SW 1271 (cell line): ENCODE measurements at regions not wholly inside any gene's neighbourhood (a gene's known extent, or its start where the extent isn't known, plus 50 kb on each side); places are given as distances from the start of the nearest gene placed in this dataset.

Experiments used
- DNase-seq, 2 experiments: peaks; one replicate each; lab custom pipeline; 2025; lab: John Stamatoyannopoulos, UW

GRCh38 chr5:6832994-6833393 is 119.8 kb downstream of the TENT4A start:
- peak in 1 of 2 experiments; percentile 26 for DNase-seq

GRCh38 chr5:6833406-6833805 is 120.2 kb downstream of the TENT4A start:
- peak in 1 of 2 experiments; percentile 26 for DNase-seq

DNA sequence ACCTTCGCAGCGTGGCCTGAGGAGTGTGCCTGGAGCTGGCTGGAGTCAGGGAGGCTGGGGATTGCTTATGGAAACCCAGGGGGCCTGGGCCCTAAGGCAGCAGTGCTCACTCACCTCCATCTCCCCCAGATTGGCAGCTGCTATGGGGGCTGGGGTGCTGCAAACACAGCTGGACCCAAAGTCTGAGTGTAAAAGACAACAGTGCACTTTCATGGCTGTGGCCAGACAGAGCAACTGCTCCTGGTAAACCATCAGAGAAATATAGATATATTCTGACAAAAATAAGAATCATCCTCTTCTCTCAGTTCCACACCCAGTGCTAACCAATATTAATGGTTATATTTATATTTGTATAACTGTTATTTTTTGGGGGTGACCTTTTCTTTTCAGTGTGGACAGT is 123.9 kb downstream of the TENT4A start:
- no peak for DNase-seq

GRCh38 chr5:6837519-6838110 is 124.4 kb downstream of the TENT4A start:
- no peak for DNase-seq

DNA sequence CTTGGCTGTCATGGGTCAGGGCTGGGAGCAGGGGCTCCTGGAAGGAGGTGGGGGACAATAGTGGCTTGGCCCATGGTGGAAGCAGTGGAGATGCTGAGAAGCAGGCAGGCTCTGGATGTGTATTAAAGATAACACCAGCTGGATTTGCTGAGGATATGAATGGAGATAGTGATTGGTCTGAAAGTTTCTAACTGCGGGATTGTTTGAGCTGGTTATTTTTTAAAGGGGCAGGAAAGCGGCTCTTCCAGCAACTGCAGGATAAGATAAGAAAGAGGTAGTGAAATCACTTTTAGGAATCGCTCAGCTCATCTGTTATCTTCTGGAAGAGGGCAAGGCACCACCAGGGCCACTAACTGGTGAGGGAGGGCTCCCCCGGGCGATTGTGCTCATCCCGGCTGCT is 125.5 kb downstream of the TENT4A start:
- DNase-seq, result no peak

GRCh38 chr5:6840136-6840793 is 127.0 kb downstream of the TENT4A start:
- no peak for DNase-seq

GRCh38 chr5:6843335-6843734 is 130.1 kb downstream of the TENT4A start:
- DNase-seq, result no peak

- no peak for DNase-seq
Measured at GRCh38 chr5:6843821-6844220, 130.6 kb downstream of the TENT4A start.

GRCh38 chr5:6845856-6846255 is 132.6 kb downstream of the TENT4A start:
- no peak for DNase-seq

GRCh38 chr5:6847870-6848269 is 134.6 kb downstream of the TENT4A start:
- DNase-seq, result no peak

DNA sequence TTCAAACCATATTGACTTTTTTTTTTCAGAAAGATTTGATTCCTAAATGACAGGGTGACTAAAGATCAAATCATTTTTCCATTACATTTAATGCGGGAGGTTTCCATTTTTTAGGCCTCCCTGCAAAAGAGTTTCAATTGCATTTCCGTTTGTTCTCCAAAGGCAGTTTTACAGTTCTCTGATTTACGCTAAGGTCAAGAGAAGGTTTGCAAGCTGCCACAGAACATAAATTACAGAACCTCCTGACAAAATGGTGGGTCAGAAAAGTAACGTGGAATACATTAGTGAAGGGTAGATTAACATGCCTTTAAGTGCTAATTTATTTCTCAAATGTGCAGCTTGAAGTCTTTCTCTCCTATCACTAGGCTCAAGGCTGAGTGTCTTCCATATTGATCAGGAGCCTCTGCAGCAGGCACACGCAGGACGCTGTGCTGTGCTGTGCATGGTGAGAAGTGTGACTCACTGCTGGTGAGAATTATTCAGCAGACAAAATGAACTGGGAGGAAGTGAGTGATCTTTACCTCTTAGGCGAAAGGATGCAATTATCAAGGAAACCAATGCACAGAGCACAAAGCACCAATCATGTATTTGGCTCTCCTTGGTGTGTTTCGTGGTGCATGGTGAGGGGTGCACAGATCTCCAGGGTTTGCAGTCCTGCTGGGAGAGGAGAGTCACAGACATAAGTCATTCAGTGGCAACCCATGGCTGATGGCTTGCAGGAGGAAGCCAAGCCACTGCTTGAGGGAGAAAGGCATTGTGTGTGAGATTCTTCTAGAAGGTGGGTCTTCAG is 136.3 kb downstream of the TENT4A start:
- DNase-seq, result no peak

DNA sequence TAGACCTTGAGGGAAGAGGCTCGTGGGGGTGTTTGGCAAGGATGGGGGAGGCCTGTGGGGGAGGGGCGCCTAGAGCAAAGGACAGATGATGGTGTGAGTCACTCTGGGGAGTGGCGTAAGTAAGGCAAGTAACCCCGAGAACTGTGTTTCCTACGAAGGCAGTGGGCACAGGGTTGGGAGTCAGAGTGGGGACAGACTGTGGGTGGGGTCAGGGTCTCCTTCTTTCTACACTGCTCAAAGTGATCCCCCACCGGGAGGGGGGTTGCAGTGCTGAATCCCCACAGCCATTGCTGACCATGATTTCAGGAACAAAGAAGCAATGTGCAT is 136.8 kb downstream of the TENT4A start:
- no peak for DNase-seq

DNA sequence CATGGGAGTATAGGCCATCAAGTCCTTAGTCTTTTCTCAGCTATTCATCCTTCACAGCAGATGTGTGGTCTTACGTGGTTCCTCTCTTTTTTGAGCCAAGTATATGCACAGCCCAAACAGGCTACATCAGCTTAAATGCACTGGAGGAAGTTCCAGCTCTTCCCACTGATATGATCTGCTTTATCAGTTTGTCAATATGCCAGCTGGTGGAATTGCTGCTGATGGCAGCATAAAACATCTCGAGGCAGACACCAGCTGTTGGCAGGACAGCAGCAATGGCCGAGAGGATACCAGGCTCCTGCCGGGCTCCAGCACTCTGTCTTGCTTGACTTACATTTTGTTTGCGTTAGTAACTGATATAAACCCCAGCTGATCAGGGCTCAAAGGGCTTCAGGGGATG is 143.4 kb downstream of the TENT4A start:
- no peak for DNase-seq

DNA sequence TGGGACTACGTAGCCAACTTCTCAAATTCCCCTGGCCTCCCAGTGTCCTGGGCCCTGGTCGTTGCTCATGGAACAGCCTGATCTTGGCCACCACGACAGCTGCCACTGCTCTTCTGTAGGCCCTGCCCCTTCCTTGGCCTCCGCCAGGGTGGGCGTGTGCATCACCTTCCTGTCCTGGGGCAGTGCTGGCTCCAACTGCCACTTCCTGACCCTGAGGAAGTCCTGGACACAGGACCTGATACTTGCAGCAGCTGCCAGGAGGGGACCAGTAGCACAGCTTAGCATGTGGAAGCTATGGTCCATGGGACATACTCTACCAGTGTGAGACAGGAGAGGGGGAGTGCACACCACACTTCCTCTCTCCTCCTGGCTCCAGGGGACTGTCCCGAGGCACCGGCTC is 145.2 kb downstream of the TENT4A start:
- DNase-seq, result no peak

DNA sequence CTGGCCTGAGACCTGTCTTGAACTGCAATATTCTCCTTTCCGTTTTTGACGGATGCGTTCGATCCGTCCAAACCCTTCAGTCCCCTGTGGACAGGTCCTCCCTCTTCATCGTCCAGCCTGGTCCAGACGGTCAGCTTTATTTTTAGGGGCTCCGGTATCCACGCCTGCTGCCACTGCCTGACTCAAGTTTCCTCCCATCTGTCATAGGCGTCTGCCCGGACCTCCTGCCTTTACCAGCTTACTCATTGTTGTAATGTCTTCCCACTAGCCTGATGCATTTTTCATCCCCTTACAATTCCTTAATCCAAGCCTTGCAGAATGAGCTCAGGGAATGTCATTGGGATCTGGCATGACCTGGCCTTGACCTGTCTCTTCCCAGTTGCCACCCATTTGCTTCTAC is 145.8 kb downstream of the TENT4A start:
- DNase-seq, result no peak

GRCh38 chr5:6859951-6860638 is 146.9 kb downstream of the TENT4A start:
- DNase-seq, result no peak

DNA sequence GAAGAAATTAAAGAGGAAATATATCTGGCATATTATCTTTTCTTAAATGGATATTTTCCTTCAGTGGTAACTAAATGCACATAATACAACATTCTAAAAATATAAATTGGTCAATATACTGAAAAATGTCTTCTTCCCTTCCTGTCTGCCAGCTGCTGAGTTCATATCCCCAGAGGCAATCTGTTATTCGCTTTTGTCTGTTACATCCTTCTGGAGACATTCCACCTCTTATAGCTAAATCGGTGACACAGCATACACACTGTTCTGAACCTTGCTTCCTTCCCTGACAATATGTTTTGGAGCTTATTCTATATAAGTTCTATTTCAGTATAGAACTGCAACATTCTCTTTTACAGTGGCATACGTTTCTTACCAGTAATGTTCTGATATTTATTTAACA is 147.8 kb downstream of the TENT4A start:
- DNase-seq, result no peak

DNA sequence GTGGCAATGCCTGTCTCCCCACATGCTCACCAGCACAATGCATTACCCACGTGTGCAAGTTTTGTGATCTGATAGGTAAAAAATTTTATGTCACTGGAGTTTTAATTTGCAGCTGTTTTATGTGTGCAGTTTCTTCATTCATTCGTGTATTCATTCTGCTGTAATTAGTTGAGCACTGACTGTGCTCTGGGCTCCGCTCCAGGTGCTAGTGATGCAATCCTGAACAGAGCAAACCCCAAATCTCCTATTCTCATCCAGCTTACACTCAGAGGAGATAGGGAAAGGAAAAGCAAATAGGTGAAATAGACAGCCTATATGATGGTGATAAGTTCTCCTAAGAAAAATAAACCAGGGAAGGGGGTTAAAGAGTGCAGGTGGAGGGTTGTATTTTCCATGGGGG is 148.4 kb downstream of the TENT4A start:
- no peak for DNase-seq

DNA sequence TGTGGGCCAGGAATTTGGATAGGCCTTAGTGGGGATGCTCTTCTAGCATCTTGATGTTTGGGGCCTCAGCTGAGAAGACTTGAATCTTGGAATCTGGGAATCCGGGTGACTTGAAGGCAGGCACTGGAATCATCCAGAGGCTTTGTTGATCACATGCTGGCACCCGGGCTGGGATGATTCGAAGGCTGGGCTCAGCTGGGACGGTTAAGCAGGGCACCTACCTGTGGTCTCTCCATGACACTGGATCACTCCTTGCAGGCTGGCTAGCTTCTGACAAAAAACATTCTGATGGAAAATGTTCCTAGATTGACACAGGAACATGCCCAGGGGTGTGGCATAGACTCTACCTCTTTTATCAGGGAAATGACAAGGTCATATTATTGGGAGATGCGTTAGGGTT is 149.1 kb downstream of the TENT4A start:
- no peak for DNase-seq

- DNase-seq, result no peak
Measured at GRCh38 chr5:6867712-6868111, 154.5 kb downstream of the TENT4A start.

DNA sequence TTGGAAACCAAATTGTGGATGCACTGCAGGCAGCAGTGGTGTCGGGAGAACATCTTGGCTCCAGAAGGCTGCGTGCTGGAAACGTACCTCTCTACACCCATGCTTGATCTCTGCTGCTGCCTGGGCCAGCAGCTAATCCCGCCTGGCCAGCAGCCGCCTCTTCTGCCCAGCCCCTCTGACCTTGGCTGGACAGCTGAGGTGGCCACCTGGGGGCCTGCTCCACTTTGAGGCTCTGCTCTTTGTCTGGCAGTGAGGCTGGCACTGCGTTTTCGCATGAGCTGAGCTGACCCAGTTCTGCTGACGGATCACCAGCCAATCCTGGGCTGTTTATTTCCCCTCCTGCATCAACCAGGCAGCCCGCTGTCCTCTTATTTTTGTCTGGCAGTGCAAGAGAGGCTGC is 154.9 kb downstream of the TENT4A start:
- no peak for DNase-seq

- no peak for DNase-seq
Measured at GRCh38 chr5:6868575-6869215, 155.5 kb downstream of the TENT4A start.
